ENCODE measurements at regions not wholly inside any gene's neighbourhood (a gene's known extent, or its start where the extent isn't known, plus 50 kb on each side); places are given as distances from the start of the nearest gene placed in this dataset.

GRCh38 chr12:125983784-125984500 lies 918.7 kb downstream of the AACS start:
- H3K9ac ChIP-seq (ENCODE audit: low read depth, low read length): peak overlapping the region; percentile 75; the same call in 1 of the 2 replicates
- H3K4me1 ChIP-seq (ENCODE audit: insufficient read depth, low read length): no peaks in the 10 kb centered on the region; the same call in 1 of the 2 replicates
- peaks cover 13% of the 10 kb centered on the region for H3K27me3 ChIP-seq (ENCODE audit: insufficient read depth, low read length)
- no peaks in the 10 kb centered on the region for H3K36me3 ChIP-seq (ENCODE audit: insufficient read depth, low read depth, low read length)
- peak overlapping the region; percentile 79 for H3K27ac ChIP-seq (ENCODE audit: low read length)
- no peaks in the 10 kb centered on the region for H3K9me3 ChIP-seq (ENCODE audit: insufficient read depth, low read depth, low read length)
- H3K4me3 ChIP-seq (ENCODE audit: low read length): peak overlapping the region; percentile 94

GRCh38 chr12:125988545-125988944 lies 923.3 kb downstream of the AACS start:
- Histone ChIP-seq H3K9me3 (ENCODE audit: insufficient read depth, low read depth, low read length) (no peaks in the 10 kb centered on the region; the same call in 1 of the 2 replicates), H3K27me3 (ENCODE audit: insufficient read depth, low read length) (peaks cover 13% of the 10 kb centered on the region), H3K9ac (ENCODE audit: low read depth, low read length) (no peak overlapping the region), H3K4me3 (ENCODE audit: low read length) (no peak overlapping the region), H3K27ac (ENCODE audit: low read length) (no peak overlapping the region), H3K4me1 (ENCODE audit: insufficient read depth, low read length) (no peaks in the 10 kb centered on the region; the same call in 1 of the 2 replicates), H3K36me3 (ENCODE audit: insufficient read depth, low read depth, low read length) (no peaks in the 10 kb centered on the region)

DNA sequence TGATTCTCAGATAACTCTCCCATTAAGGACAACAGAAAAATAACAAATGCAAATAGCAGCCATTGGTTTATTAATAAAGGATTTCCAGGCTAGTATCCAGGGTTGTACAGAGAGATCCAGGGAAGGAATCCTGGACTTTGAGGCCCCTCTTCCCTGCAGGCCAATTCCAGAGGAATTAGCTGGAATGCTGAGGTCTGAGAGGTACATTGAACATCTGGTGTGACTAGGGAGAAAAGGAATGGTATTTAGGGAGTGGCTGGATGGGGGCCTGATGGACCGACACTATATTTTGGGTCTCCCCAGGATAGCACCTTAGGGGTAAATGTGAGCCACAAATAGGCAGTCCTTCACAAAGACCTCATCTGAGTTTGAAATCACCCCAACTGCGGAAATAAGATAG lies 924.5 kb downstream of the AACS start:
- Histone ChIP-seq H3K9me3 (ENCODE audit: insufficient read depth, low read depth, low read length) (no peaks in the 10 kb centered on the region; the same call in 1 of the 2 replicates), H3K4me3 (ENCODE audit: low read length) (no peak overlapping the region), H3K4me1 (ENCODE audit: insufficient read depth, low read length) (no peaks in the 10 kb centered on the region; the same call in 1 of the 2 replicates), H3K9ac (ENCODE audit: low read depth, low read length) (no peak overlapping the region), H3K36me3 (ENCODE audit: insufficient read depth, low read depth, low read length) (no peaks in the 10 kb centered on the region), H3K27ac (ENCODE audit: low read length) (no peak overlapping the region), H3K27me3 (ENCODE audit: insufficient read depth, low read length) (peaks cover 13% of the 10 kb centered on the region)

DNA sequence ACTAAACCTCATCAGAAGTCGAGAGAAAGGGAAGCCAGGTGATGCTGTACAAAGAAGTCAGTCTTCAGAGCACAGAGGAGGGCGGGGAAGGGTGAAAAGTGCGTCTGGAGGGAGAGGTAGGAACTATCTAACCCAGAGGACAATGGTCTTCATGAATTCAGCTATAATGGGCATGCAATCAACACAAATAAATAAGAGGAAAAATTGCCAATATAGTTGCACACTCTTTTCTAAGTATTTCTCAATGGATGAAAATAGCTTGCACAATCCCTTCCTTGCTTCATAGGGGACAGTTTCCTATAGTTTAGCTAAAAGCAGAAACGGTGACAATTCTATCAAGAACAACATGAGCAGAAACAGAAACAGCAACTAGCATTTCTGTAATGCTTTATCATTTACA lies 931.2 kb downstream of the AACS start:
- Histone ChIP-seq H3K27me3 (ENCODE audit: insufficient read depth, low read length) (no peaks in the 10 kb centered on the region), H3K27ac (ENCODE audit: low read length) (no peak overlapping the region), H3K4me3 (ENCODE audit: low read length) (no peak overlapping the region), H3K4me1 (ENCODE audit: insufficient read depth, low read length) (no peaks in the 10 kb centered on the region; the same call in 1 of the 2 replicates), H3K9ac (ENCODE audit: low read depth, low read length) (no peak overlapping the region), H3K9me3 (ENCODE audit: insufficient read depth, low read depth, low read length) (no peaks in the 10 kb centered on the region; the same call in 1 of the 2 replicates), H3K36me3 (ENCODE audit: insufficient read depth, low read depth, low read length) (no peaks in the 10 kb centered on the region)

DNA sequence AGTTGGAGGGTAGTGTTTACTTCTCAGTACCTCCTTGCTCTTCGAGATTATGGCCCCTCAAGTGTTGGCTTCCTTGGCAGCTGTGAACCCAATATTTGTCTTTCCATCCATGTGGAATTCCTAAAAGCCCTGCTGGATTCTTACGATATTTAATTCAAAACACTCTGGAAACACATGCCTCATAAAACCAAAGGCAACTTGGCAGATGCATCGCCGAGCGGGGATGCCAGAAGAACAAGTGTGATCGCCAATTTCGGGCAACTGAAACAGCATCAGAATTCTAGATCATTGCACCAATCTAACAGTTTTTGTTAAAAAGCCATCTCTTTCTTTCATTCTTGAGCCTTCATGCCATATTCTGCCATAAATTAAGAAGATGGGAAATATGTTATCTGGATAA lies 934.4 kb downstream of the AACS start:
- Histone ChIP-seq H3K4me1 (ENCODE audit: insufficient read depth, low read length) (no peaks in the 10 kb centered on the region; the same call in 1 of the 2 replicates), H3K9ac (ENCODE audit: low read depth, low read length) (no peak overlapping the region), H3K36me3 (ENCODE audit: insufficient read depth, low read depth, low read length) (no peaks in the 10 kb centered on the region), H3K9me3 (ENCODE audit: insufficient read depth, low read depth, low read length) (peaks cover 5% of the 10 kb centered on the region; the same call in 1 of the 2 replicates), H3K27ac (ENCODE audit: low read length) (no peak overlapping the region), H3K4me3 (ENCODE audit: low read length) (no peak overlapping the region), H3K27me3 (ENCODE audit: insufficient read depth, low read length) (no peaks in the 10 kb centered on the region)

DNA sequence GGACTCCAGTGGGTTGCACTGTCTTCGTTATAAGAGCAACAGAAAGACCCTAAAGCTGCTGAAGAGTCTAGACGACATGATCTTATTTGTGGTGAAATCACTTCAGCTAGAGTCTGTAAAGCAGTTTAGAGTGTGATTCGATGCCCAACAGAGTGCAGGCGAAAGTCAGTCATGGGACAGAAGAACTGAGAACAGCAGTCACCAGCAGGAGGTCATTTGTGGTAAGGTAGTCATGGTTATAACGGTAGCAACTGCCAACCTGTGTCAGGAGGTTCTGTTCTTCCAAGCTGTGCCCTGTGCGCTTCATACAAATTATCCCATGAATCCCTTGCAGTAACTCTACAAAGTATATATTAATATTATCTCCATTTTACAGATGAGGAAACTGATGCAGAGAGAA lies 954.1 kb downstream of the AACS start:
- Histone ChIP-seq H3K27ac (ENCODE audit: low read length) (no peak overlapping the region), H3K36me3 (ENCODE audit: insufficient read depth, low read depth, low read length) (no peaks in the 10 kb centered on the region), H3K9ac (ENCODE audit: low read depth, low read length) (no peak overlapping the region), H3K4me1 (ENCODE audit: insufficient read depth, low read length) (no peaks in the 10 kb centered on the region), H3K9me3 (ENCODE audit: insufficient read depth, low read depth, low read length) (peaks cover 33% of the 10 kb centered on the region), H3K4me3 (ENCODE audit: low read length) (no peak overlapping the region), H3K27me3 (ENCODE audit: insufficient read depth, low read length) (no peaks in the 10 kb centered on the region)

GRCh38 chr12:126021675-126022074 lies 956.4 kb downstream of the AACS start:
- no peaks in the 10 kb centered on the region for H3K4me1 ChIP-seq (ENCODE audit: insufficient read depth, low read length)
- H3K4me3 ChIP-seq (ENCODE audit: low read length): no peak overlapping the region
- no peak overlapping the region for H3K9ac ChIP-seq (ENCODE audit: low read depth, low read length)
- peaks cover 29% of the 10 kb centered on the region for H3K9me3 ChIP-seq (ENCODE audit: insufficient read depth, low read depth, low read length)
- H3K27ac ChIP-seq (ENCODE audit: low read length): no peak overlapping the region
- H3K27me3 ChIP-seq (ENCODE audit: insufficient read depth, low read length): no peaks in the 10 kb centered on the region
- no peaks in the 10 kb centered on the region for H3K36me3 ChIP-seq (ENCODE audit: insufficient read depth, low read depth, low read length)

- Histone ChIP-seq H3K36me3 (ENCODE audit: insufficient read depth, low read depth, low read length) (no peaks in the 10 kb centered on the region), H3K4me3 (ENCODE audit: low read length) (no peak overlapping the region), H3K9ac (ENCODE audit: low read depth, low read length) (no peak overlapping the region), H3K27ac (ENCODE audit: low read length) (no peak overlapping the region), H3K27me3 (ENCODE audit: insufficient read depth, low read length) (no peaks in the 10 kb centered on the region), H3K9me3 (ENCODE audit: insufficient read depth, low read depth, low read length) (no peaks in the 10 kb centered on the region; the same call in 1 of the 2 replicates), H3K4me1 (ENCODE audit: insufficient read depth, low read length) (no peaks in the 10 kb centered on the region)
Observed at GRCh38 chr12:126027825-126028224, 962.6 kb downstream of the AACS start.

DNA sequence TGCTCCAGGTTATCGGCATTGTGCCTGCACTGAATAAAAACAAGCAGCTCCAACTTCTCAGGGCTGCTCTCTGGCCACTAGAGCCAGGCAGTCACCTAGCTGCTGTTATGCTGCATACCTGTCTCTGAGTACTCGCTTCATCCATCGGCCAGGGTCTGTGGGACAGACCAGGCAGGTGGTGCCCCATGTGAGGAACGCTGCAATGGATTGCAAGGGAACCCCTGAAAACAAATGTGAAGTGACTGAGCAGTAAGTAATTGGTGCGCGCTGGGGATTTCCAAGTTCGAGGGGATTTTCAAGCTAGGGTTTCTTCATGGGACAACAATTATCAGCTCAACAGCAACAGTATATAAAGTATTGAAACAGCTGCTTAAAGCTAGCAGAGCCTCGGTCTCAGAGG lies 965.3 kb downstream of the AACS start:
- H3K27ac ChIP-seq (ENCODE audit: low read length): no peak overlapping the region
- no peaks in the 10 kb centered on the region for H3K36me3 ChIP-seq (ENCODE audit: insufficient read depth, low read depth, low read length)
- no peak overlapping the region for H3K9ac ChIP-seq (ENCODE audit: low read depth, low read length)
- H3K4me1 ChIP-seq (ENCODE audit: insufficient read depth, low read length): no peaks in the 10 kb centered on the region
- no peaks in the 10 kb centered on the region; the same call in 1 of the 2 replicates for H3K9me3 ChIP-seq (ENCODE audit: insufficient read depth, low read depth, low read length)
- no peak overlapping the region for H3K4me3 ChIP-seq (ENCODE audit: low read length)
- no peaks in the 10 kb centered on the region for H3K27me3 ChIP-seq (ENCODE audit: insufficient read depth, low read length)

DNA sequence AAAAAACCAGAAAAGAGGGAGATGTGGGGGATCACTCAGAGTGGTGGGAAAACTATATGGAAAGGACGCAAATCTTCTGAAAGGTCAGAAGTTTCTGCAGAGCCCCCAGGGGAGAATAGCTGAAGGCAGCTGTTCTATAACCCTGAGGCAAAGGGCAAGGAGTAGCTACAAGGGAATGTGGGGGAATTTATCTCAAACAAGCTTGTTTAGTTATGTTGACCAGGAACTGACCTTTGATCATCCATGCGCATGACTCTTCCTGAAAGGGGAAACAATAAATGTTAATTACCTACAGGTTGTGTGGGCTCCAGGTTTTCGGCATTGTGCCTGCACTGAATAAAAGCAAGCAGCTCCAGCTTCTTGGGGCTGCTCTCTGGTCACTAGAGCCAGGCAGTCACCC lies 968.5 kb downstream of the AACS start:
- Histone ChIP-seq H3K9ac (ENCODE audit: low read depth, low read length) (no peak overlapping the region), H3K4me3 (ENCODE audit: low read length) (no peak overlapping the region), H3K9me3 (ENCODE audit: insufficient read depth, low read depth, low read length) (no peaks in the 10 kb centered on the region; the same call in 1 of the 2 replicates), H3K27me3 (ENCODE audit: insufficient read depth, low read length) (no peaks in the 10 kb centered on the region), H3K4me1 (ENCODE audit: insufficient read depth, low read length) (no peaks in the 10 kb centered on the region), H3K36me3 (ENCODE audit: insufficient read depth, low read depth, low read length) (no peaks in the 10 kb centered on the region), H3K27ac (ENCODE audit: low read length) (no peak overlapping the region)

DNA sequence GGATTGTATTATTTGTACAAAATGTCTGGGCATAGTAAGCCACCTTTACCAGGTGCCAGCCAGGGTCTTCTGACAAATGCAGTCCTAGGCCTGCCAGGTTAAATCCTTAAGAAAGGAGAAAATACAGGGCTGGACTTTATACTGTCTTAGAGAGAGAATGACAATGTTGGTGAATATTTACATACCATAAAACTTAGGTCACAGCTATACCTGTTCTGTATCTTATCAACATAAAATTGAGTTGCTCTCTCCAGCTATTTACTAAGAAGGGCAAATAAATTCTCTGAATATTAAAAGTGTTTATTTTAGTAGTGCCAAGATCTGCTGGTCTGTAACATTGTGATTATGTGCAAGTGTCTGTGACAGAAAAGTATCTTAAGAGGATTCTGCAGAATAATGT lies 971.1 kb downstream of the AACS start:
- H3K4me3 ChIP-seq (ENCODE audit: low read length): no peak overlapping the region

DNA sequence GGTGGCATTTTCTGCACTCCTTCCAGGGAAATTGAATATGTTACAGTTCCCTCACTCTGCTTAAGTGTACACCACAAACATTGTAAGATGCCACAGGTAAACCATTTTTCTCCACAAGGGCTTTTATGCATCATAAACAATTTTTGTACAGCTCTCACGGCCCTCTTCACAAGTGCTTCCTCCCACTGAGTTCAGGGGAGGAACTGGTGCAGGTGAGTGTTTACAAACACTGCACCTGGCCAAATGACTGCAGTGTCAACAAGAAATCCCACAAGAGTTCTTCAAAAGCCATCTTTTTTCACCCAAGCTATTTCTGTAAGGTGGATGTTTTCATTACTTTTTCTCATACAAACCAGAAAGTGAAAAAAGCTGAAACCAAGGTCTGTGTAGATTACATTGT lies 973.2 kb downstream of the AACS start:
- Histone ChIP-seq H3K4me3 (ENCODE audit: low read length) (no peak overlapping the region), H3K27me3 (ENCODE audit: insufficient read depth, low read length) (no peaks in the 10 kb centered on the region), H3K9me3 (ENCODE audit: insufficient read depth, low read depth, low read length) (peaks cover 3% of the 10 kb centered on the region; the same call in 1 of the 2 replicates), H3K4me1 (ENCODE audit: insufficient read depth, low read length) (no peaks in the 10 kb centered on the region), H3K27ac (ENCODE audit: low read length) (no peak overlapping the region), H3K36me3 (ENCODE audit: insufficient read depth, low read depth, low read length) (no peaks in the 10 kb centered on the region), H3K9ac (ENCODE audit: low read depth, low read length) (no peak overlapping the region)

More for the DNA sequence above, 971.1 kb downstream of the AACS start:
- Histone ChIP-seq H3K27me3 (ENCODE audit: insufficient read depth, low read length) (no peaks in the 10 kb centered on the region), H3K27ac (ENCODE audit: low read length) (no peak overlapping the region), H3K36me3 (ENCODE audit: insufficient read depth, low read depth, low read length) (no peaks in the 10 kb centered on the region), H3K9ac (ENCODE audit: low read depth, low read length) (no peak overlapping the region), H3K4me1 (ENCODE audit: insufficient read depth, low read length) (no peaks in the 10 kb centered on the region), H3K9me3 (ENCODE audit: insufficient read depth, low read depth, low read length) (peaks cover 3% of the 10 kb centered on the region; the same call in 1 of the 2 replicates)

Data from iPS-20b (cell line).